ENCODE measurements at regions not wholly inside any gene's neighbourhood (a gene's known extent, or its start where the extent isn't known, plus 50 kb on each side); places are given as distances from the start of the nearest gene placed in this dataset.
A peak's percentile ranks its signal among the peaks of the same experiment; 100 is the strongest.
"Not testable (repeated sequence)": the region's sequence is repeated elsewhere in the genome, so short reads cannot be mapped to it uniquely, and the experiment has no call there.

DNA sequence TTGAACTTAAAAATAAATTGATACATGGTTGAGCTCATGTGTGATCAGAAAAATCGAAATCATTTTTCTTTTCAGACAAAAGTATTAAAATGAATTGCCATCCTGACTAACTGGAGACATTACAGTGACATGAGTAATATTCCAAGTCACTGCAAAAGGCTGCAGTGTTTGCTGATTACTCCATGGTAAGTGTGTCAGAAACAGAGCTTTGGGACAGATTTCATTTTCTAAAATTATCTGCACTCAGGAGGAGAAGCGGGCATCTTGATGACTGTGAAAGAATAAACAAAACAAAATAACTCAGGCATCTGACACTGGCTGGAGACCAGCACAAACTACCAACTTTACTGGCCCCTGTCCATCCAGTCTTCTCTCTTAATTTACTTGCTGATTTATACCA lies 312.3 kb upstream of the PIK3C3 start:
- Histone ChIP-seq H3K4me1 (no peaks in the 10 kb centered on the region), H3K9me3 (no peaks in the 10 kb centered on the region), H3K36me3 (replicated peaks) (no peaks in the 10 kb centered on the region), H3K27me3 (ENCODE audit: low read depth) (no peaks in the 10 kb centered on the region; the same call in 1 of the 2 replicates), H3K4me3 (no peak overlapping the region)
- in situ Hi-C loops (cut with MboI; ENCODE audit: low sequenced_read_pairs) = no loop called here
- no peak for DNase-seq (ENCODE audit: low spot score in 2 of 2)

DNA sequence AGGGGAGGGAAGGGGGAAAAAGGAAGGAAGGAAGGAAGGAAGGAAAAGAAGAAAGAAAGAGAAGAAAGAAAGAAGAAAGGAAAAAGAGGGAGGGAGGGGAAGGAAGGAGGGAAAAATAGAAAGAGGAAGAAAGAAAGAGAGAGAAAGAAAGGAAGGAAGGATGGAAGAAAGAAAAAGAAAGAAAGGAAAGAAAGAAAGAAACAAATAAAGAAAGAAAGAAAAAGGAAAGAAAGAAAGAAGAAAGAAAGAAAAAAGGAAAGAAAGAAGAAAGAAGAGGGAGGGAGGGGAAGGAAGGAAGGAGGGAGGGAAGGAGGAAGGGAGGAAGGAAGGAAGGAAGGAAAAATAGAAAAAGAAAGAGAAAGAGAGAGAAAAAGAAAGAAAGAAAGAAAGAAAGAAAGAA lies 315.8 kb upstream of the PIK3C3 start:
- no peaks in the 10 kb centered on the region; the same call in 1 of the 2 replicates for H3K27me3 ChIP-seq (ENCODE audit: low read depth)
- no peaks in the 10 kb centered on the region for H3K9me3 ChIP-seq
- no peaks in the 10 kb centered on the region for H3K36me3 ChIP-seq (replicated peaks)
- no peak for DNase-seq (ENCODE audit: low spot score in 2 of 2)
- H3K4me1 ChIP-seq = no peaks in the 10 kb centered on the region
- H3K4me3 ChIP-seq = no peak overlapping the region
- in situ Hi-C loops (cut with MboI; ENCODE audit: low sequenced_read_pairs) = no loop called here

DNA sequence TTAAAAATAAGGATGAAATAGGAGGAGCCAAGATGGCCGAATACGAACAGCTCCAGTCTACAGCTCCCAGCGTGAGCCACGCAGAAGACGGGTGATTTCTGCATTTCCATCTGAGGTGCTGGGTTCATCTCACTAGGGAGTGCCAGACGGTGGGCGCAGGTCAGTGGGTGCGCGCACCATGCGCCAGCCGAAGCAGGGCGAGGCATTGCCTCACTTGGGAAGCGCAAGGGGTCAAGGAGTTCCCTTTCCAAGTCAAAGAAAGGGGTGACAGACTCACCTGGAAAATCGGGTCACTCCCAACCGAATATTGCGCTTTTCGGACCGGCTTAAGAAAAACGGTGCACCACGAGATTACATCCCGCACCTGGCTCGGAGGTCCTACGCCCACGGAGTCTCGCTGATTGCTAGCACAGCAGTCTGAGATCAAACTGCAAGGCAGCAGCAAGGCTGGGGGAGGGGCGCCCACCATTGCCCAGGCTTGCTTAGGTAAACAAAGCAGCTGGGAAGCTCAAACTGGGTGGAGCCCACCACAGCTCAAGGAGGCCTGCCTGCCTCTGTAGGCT lies 323.2 kb upstream of the PIK3C3 start:
- H3K9me3 ChIP-seq; H3K36me3 ChIP-seq (replicated peaks); DNase-seq (ENCODE audit: low spot score in 2 of 2); in situ Hi-C loops (cut with MboI; ENCODE audit: low sequenced_read_pairs); H3K4me1 ChIP-seq; H3K4me3 ChIP-seq; H3K27me3 ChIP-seq (ENCODE audit: low read depth): not testable (repeated sequence)

DNA sequence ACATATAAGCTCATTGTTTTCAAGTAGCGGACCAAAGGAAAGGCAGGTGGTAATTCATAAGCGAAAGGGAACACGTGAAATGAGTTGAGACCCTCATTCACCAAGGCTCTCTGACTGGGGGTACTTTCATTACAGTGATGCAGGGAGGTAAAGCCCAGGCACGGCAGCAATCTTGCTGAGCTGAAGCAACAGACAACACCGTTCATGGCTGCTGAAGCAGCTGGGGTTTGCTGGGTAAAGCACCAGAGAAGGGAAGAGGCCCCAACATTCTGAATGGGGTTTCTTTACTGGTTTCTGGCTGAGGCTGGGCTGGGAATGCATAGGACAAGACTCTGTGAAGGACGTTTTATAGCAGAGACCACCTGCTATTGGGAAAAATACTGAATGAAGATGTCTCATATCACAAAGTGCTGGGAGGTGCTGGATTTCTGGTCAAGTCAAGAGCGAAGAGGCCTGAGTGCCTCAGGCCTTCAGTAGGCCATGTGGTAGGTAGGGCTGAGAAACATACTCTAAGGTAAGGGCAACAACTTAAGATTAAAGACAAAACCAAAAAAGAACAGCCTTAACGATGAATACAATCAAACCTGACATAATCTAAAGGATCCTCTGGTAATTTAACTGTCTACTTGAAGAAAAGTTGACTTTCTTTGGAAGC lies 324.7 kb upstream of the PIK3C3 start:
- no peak overlapping the region for H3K4me3 ChIP-seq
- H3K9me3 ChIP-seq = no peaks in the 10 kb centered on the region
- H3K27me3 ChIP-seq (ENCODE audit: low read depth) = no peaks in the 10 kb centered on the region
- DNase-seq (ENCODE audit: low spot score in 2 of 2) = no peak
- H3K4me1 ChIP-seq = no peaks in the 10 kb centered on the region
- in situ Hi-C loops (cut with MboI; ENCODE audit: low sequenced_read_pairs) = no loop called here
- H3K36me3 ChIP-seq (replicated peaks) = no peaks in the 10 kb centered on the region

DNA sequence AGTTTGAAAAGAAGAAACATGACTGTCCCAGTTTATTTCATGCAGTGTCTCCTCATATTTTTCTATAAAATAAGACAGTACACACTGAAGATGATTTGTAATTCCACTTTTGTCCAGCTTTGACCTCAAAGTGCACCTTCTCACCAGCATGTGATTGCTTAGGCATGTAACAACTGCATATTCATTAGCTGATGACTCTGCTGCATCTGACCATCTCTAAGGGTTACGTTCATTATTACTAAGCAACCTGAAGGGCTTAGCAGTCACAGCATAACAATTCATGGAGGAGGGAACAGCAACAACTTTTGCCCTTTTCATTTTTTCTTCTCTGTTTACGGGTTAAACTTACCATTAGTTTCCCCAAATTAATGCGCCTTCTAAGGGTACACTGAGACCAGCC lies 330.6 kb upstream of the PIK3C3 start:
- DNase-seq (ENCODE audit: low spot score in 2 of 2) = no peak
- Histone ChIP-seq H3K4me3 (no peak overlapping the region), H3K9me3 (no peaks in the 10 kb centered on the region), H3K4me1 (peaks cover 3% of the 10 kb centered on the region; the same call in 1 of the 2 replicates), H3K27me3 (ENCODE audit: low read depth) (no peaks in the 10 kb centered on the region), H3K36me3 (replicated peaks) (no peaks in the 10 kb centered on the region)
- in situ Hi-C loops (cut with MboI; ENCODE audit: low sequenced_read_pairs) = no loop called here

DNA sequence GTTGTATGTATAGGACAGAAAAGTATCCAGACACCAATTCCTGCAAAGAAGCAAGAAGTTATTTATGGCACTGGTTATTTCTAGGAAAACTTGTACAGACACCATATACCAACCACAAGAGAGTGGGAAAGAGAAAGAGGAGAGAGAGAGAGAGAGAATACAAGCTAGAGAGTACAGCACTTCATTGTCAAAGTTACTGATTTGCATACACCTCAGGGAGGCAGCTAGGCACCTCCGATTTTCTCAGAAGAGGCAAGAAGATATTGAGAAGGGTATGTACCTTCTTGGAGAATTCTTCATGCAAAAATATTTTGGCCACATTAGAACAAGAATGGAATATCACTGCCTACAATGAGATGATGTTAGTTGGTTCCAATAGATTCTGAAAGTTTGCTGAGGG lies 333.9 kb upstream of the PIK3C3 start:
- in situ Hi-C loops (cut with MboI; ENCODE audit: low sequenced_read_pairs) = no loop called here
- H3K9me3 ChIP-seq = no peaks in the 10 kb centered on the region
- DNase-seq (ENCODE audit: low spot score in 2 of 2) = no peak
- H3K27me3 ChIP-seq (ENCODE audit: low read depth) = no peaks in the 10 kb centered on the region
- H3K4me3 ChIP-seq = no peak overlapping the region
- H3K36me3 ChIP-seq (replicated peaks) = no peaks in the 10 kb centered on the region
- H3K4me1 ChIP-seq = peaks cover 3% of the 10 kb centered on the region; the same call in 1 of the 2 replicates

DNA sequence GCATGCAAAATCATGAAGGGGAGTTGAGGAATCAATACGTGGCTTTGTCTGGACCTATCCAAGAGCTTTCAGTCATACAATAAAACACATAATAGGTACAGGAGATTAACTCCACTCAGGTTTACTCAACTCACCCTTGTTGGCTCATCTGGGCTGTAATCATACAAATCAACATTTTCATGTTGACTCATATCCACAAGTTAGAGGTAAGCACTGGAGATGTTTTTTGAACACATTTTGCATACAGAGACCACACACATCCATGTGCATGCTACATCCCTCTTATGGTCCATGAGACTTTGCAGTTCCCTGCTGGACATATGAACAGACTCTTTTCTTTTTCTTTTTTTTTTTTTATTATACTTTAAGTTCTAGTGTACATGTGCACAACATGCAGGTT lies 336.9 kb upstream of the PIK3C3 start:
- no peaks in the 10 kb centered on the region for H3K36me3 ChIP-seq (replicated peaks)
- H3K27me3 ChIP-seq (ENCODE audit: low read depth) = no peaks in the 10 kb centered on the region
- no peak for DNase-seq (ENCODE audit: low spot score in 2 of 2)
- in situ Hi-C loops (cut with MboI; ENCODE audit: low sequenced_read_pairs) = no loop called here
- H3K9me3 ChIP-seq = no peaks in the 10 kb centered on the region
- H3K4me3 ChIP-seq = no peak overlapping the region
- peaks cover 3% of the 10 kb centered on the region; the same call in 1 of the 2 replicates for H3K4me1 ChIP-seq

DNA sequence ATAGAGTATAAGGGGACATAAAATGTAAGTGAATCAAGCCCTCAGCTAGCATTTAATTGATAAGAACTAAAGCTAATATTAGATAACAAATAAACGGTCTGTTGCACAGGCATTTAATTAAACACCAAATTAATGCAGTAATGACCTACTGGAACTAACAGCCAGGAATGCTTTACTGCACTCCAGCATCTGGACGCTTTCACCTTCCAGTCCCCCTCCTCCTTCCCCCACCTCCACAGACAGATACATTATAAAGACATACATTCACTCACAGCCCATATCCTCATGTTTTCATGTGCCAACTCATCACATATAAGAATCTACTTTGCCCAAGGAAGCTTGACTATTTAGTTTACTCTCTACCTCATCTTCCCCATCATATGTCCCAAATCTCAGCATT lies 337.4 kb upstream of the PIK3C3 start:
- Histone ChIP-seq H3K27me3 (ENCODE audit: low read depth) (no peaks in the 10 kb centered on the region), H3K4me1 (peaks cover 3% of the 10 kb centered on the region; the same call in 1 of the 2 replicates), H3K4me3 (no peak overlapping the region), H3K36me3 (replicated peaks) (no peaks in the 10 kb centered on the region), H3K9me3 (no peaks in the 10 kb centered on the region)
- no peak for DNase-seq (ENCODE audit: low spot score in 2 of 2)
- in situ Hi-C loops (cut with MboI; ENCODE audit: low sequenced_read_pairs) = no loop called here

DNA sequence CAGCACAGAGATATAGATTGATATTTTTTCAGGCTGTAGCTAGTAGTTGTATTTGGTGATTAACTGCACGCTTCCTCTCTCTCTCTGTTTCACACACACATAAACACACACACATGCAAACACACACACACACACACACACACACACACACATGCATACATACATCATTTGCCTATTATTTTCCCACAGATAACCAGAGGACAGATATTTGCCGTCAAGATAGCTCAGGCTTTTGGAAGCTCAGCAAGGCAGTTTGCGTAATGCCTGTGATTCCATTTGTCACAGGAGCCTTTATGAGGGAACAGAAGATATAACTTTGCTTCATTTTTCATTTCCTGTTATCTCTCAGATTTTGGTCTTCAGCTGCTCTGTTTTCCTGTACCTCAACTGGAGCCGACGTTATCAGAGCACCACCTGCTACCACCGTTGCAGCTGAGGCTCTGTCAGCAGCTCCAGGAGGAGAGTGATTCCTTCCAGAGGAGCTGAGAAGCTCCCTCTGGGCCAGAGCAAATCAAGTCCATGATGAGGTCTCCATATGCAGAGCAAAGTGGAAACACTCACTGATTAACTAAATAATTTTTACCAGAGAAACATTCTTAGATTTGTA lies 341.9 kb upstream of the PIK3C3 start:
- Histone ChIP-seq H3K4me1 (no peaks in the 10 kb centered on the region), H3K36me3 (replicated peaks) (no peaks in the 10 kb centered on the region), H3K9me3 (no peaks in the 10 kb centered on the region), H3K4me3 (no peak overlapping the region), H3K27me3 (ENCODE audit: low read depth) (no peaks in the 10 kb centered on the region)
- in situ Hi-C loops (cut with MboI; ENCODE audit: low sequenced_read_pairs) = no loop called here
- DNase-seq (ENCODE audit: low spot score in 2 of 2) = no peak

DNA sequence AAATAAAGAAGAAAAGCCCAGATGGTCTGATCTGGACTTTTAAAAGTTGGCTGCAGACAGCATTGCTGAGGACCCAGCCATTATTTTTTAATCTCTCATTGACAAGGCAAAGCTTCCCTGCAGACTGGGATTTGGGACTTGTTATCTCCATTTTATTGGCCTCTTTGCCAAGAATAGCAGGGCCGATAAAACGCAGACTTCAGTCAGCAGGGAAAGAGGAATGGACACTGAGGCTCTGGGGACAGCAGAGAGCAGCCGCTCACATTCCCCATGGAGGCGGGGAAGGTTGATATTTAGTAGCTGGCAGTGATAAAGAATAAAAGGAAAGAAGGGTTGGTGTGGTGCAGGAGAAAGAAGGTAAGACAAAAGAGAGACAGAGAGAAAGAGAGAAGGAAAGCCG lies 350.1 kb upstream of the PIK3C3 start:
- in situ Hi-C loops (cut with MboI; ENCODE audit: low sequenced_read_pairs) = no loop called here
- H3K36me3 ChIP-seq (replicated peaks) = no peaks in the 10 kb centered on the region
- DNase-seq (ENCODE audit: low spot score in 2 of 2) = peak in 1 of 2 experiments; percentile 7
- no peaks in the 10 kb centered on the region for H3K9me3 ChIP-seq
- no peaks in the 10 kb centered on the region for H3K27me3 ChIP-seq (ENCODE audit: low read depth)
- H3K4me3 ChIP-seq = no peak overlapping the region
- no peaks in the 10 kb centered on the region for H3K4me1 ChIP-seq

DNA sequence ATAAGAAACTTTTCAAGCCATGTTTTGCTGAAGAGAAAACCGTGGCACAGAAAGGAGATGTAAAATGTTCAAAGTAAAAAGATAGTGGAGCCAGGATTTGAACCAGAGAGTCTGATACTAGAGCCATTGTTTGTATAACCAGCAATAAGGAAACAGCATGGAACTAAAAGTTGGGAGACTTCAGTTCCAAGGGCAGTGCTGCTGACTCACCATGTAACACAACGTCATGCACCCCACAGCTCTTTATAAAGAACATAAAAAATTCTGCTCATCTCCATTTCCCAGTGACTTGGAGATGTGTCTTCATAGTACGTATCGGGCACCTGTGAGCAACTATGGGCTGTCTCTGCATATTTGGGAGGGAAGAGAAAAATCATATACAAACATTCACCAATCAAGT lies 353.0 kb upstream of the PIK3C3 start:
- no peak for DNase-seq (ENCODE audit: low spot score in 2 of 2)
- H3K36me3 ChIP-seq (replicated peaks) = no peaks in the 10 kb centered on the region
- in situ Hi-C loops (cut with MboI; ENCODE audit: low sequenced_read_pairs) = no loop called here

DNA sequence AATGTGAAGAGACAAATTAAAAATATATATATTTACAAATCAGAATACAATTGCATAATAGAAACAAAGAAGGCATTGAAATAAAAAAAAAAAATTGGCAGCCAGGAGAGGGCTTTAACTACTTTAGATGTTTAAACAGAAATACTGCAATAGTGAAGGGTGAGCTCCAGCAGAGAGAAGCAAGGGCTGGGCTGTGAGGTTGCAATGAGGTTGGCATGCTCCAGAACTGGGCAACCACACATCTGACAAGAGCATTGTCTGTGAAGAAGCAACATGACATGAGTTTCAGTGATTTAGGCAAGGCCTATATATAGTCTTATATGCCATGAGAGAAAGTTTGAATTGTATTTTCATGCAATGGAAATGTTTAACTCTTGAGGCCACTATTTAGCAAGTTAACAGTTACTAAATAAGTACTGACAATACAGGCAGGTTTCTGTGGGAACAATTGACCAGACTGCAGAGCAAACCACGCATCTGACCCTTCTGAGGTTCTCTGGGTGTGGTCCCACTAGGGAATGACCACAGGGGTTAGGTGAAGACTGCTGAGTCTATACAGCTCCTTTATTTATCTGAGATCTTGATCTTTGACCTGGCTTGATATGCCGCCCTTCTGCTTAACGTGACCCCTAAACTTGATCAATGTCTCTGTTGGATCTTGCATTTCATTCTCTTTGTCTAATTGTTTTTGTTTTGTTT lies 354.2 kb upstream of the PIK3C3 start:
- Histone ChIP-seq H3K4me1 (no peaks in the 10 kb centered on the region), H3K27me3 (ENCODE audit: low read depth) (no peaks in the 10 kb centered on the region), H3K36me3 (replicated peaks) (no peaks in the 10 kb centered on the region), H3K4me3 (no peak overlapping the region), H3K9me3 (no peaks in the 10 kb centered on the region)
- no peak for DNase-seq (ENCODE audit: low spot score in 2 of 2)
- in situ Hi-C loops (cut with MboI; ENCODE audit: low sequenced_read_pairs) = no loop called here

More for the DNA sequence above, 353.0 kb upstream of the PIK3C3 start:
- H3K4me3 ChIP-seq = no peak overlapping the region
- no peaks in the 10 kb centered on the region for H3K27me3 ChIP-seq (ENCODE audit: low read depth)
- no peaks in the 10 kb centered on the region for H3K9me3 ChIP-seq
- H3K4me1 ChIP-seq = no peaks in the 10 kb centered on the region

DNA sequence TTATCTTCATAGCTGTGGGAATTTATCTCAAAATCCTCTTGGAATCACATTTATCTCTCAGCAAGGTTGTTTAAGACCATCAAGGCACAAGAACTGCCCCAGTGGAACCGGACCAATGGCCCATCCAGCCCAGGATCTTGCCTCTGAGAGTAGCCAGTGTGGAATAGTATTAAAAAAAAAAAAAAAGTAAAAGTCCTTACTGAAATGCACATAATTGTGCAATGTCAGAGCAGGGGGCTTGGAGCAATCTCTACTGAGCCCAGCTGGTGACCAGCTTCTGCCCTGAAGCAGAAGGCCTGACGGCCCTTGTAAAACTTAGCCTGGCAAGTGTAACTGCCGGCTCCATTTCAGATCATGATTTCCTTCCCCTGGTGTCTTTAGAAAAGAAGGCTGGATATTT lies 355.6 kb upstream of the PIK3C3 start:
- Histone ChIP-seq H3K27me3 (ENCODE audit: low read depth) (no peaks in the 10 kb centered on the region), H3K4me3 (no peak overlapping the region), H3K36me3 (replicated peaks) (no peaks in the 10 kb centered on the region), H3K4me1 (no peaks in the 10 kb centered on the region), H3K9me3 (no peaks in the 10 kb centered on the region)
- in situ Hi-C loops (cut with MboI; ENCODE audit: low sequenced_read_pairs) = no loop called here
- DNase-seq (ENCODE audit: low spot score in 2 of 2) = no peak

DNA sequence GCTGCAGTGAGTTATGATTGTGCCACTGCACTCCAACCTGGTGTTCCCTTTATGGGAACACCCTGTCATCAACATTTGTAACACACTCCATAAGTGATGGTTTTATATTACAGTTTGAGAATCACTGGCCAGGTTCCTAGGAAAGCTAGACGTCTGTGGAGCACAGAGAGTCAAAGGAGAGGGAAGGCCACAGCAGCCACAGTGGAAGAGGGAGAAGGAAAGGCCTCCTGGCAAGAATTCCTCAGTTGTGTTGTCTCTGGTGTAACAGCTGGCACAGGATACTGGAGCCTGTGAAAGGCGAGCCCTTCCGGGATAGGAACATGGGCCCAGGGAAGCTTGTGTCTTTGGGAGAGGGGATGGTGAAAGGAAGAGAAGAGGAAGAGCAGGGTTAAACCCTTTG lies 360.5 kb upstream of the PIK3C3 start:
- DNase-seq (ENCODE audit: low spot score in 2 of 2) = no peak
- Histone ChIP-seq H3K9me3 (no peaks in the 10 kb centered on the region), H3K27me3 (ENCODE audit: low read depth) (no peaks in the 10 kb centered on the region), H3K4me3 (no peak overlapping the region), H3K4me1 (no peaks in the 10 kb centered on the region), H3K36me3 (replicated peaks) (no peaks in the 10 kb centered on the region)
- in situ Hi-C loops (cut with MboI; ENCODE audit: low sequenced_read_pairs) = no loop called here
